ENCODE measurements at regions not wholly inside any gene's neighbourhood (a gene's known extent, or its start where the extent isn't known, plus 50 kb on each side); places are given as distances from the start of the nearest gene placed in this dataset.

DNA sequence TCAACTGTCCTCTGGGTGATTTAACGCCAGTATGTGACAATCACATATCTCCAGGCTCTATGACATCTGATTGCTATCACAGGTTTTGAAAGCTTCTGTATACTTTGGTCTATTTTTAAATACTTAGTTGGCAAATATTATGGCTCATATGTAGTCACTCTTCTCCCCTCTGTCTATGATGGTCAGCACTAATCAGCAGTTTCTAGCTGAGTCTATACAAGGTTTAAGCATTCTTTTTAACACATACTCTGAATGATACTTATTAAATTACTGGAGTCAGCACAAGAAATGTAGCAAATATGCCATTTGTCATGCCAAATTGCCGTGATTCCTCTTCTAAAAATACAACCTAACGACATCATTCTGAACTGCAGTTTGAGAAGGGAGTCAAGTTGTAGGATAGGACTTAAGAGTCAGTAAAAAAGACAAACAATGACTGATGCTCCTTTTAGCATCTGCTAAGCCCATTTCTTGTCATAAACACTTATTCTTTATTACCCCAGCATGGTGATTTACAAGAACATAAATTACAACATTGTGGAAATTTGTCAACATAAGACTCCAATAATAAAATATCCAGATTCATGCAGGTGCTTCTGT lies 947.8 kb downstream of the XPNPEP1 start:
- no peak for DNase-seq
- no peak for TF ChIP-seq EZH2 (IDR thresholded peaks at IDR 0.05; ENCODE audit: low read depth)
- TF ChIP-seq, protein P1, sequence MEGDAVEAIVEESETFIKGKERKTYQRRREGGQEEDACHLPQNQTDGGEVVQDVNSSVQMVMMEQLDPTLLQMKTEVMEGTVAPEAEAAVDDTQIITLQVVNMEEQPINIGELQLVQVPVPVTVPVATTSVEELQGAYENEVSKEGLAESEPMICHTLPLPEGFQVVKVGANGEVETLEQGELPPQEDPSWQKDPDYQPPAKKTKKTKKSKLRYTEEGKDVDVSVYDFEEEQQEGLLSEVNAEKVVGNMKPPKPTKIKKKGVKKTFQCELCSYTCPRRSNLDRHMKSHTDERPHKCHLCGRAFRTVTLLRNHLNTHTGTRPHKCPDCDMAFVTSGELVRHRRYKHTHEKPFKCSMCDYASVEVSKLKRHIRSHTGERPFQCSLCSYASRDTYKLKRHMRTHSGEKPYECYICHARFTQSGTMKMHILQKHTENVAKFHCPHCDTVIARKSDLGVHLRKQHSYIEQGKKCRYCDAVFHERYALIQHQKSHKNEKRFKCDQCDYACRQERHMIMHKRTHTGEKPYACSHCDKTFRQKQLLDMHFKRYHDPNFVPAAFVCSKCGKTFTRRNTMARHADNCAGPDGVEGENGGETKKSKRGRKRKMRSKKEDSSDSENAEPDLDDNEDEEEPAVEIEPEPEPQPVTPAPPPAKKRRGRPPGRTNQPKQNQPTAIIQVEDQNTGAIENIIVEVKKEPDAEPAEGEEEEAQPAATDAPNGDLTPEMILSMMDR (conservative IDR thresholded peaks at IDR 0.05): no peak
- Histone ChIP-seq H3K9me2 (ENCODE audit: insufficient read depth) (no peaks in the 10 kb centered on the region), H4K20me1 (ENCODE audit: insufficient read depth) (no peaks in the 10 kb centered on the region), H3K4me3 (no peak overlapping the region), H3K4me1 (replicated peaks; ENCODE audit: insufficient read depth) (no peaks in the 10 kb centered on the region), H2AFZ (no peak overlapping the region), H3K4me2 (no peak overlapping the region), H3K9me3 (ENCODE audit: insufficient read depth, low read depth) (no peaks in the 10 kb centered on the region), H3K36me3 (ENCODE audit: low read depth) (no peaks in the 10 kb centered on the region), H3K27me3 (ENCODE audit: insufficient read depth, low read depth) (no peaks in the 10 kb centered on the region), H3K27ac (no peak overlapping the region), H3F3A (ENCODE audit: insufficient read depth, low read depth) (no peaks in the 10 kb centered on the region), H3K79me2 (ENCODE audit: low read depth) (no peaks in the 10 kb centered on the region)
- BruUV-seq (replicated peaks): no TSS peak
- ChIA-PET POLR2A (ENCODE audit: unreplicated experiment) (no interaction called here), CTCF (no interaction called here)
- intact Hi-C loops (cut with micrococcal nuclease; ENCODE audit: unreplicated experiment): no loop called here

DNA sequence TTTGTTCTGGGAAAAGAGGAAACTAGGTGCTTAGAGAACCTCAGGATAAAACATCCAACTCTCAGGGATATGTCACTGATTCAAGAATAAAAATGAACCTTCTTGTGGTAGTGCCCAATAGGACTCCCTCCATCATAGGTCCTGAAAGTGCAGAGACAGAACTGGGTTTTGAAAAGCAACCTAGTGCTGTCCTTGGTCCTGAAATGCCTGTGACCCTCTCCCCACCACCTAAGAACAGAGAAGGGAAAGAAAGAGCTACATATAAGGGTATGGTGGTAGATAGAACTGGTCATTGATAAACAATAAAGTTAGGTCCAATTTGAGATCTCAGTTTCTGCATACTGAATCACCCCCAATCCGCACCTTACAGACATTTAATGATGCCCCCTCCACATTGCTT lies 953.3 kb downstream of the XPNPEP1 start:
- H3F3A ChIP-seq (ENCODE audit: insufficient read depth, low read depth): no peaks in the 10 kb centered on the region
- no peak overlapping the region for H3K4me3 ChIP-seq
- no peaks in the 10 kb centered on the region for H3K4me1 ChIP-seq (replicated peaks; ENCODE audit: insufficient read depth)
- POLR2A ChIA-PET (ENCODE audit: unreplicated experiment): no interaction called here
- H3K27ac ChIP-seq: no peak overlapping the region
- no peaks in the 10 kb centered on the region for H4K20me1 ChIP-seq (ENCODE audit: insufficient read depth)
- intact Hi-C loops (cut with micrococcal nuclease; ENCODE audit: unreplicated experiment): no loop called here
- TF ChIP-seq EZH2 (IDR thresholded peaks at IDR 0.05; ENCODE audit: low read depth): no peak
- TF ChIP-seq, protein P1 (conservative IDR thresholded peaks at IDR 0.05): no peak
- H3K27me3 ChIP-seq (ENCODE audit: insufficient read depth, low read depth): no peaks in the 10 kb centered on the region
- H3K36me3 ChIP-seq (ENCODE audit: low read depth): no peaks in the 10 kb centered on the region
- no peaks in the 10 kb centered on the region for H3K79me2 ChIP-seq (ENCODE audit: low read depth)
- CTCF ChIA-PET: no interaction called here
- no TSS peak for BruUV-seq (replicated peaks)
- no peak overlapping the region for H3K4me2 ChIP-seq
- H2AFZ ChIP-seq: no peak overlapping the region
- H3K9me3 ChIP-seq (ENCODE audit: insufficient read depth, low read depth): no peaks in the 10 kb centered on the region
- no peaks in the 10 kb centered on the region for H3K9me2 ChIP-seq (ENCODE audit: insufficient read depth)
- DNase-seq: no peak

DNA sequence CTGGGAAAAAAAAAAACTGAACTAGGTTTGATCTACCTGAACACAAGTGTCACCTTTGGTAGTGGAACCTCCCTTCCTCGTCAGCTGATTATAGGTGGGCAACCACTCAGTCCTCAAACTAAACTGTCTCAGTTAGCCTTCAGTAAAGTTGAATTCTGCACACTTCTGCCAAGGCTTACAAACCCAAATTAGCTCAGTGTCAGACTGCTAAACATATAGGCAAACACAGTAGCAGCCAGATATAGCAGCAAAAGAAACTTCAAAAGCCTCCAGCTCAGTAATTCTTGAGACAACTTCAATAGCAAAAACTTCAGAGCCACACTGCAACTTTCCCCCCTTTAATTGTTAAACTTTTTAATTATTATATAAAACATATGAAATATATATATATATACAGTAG lies 956.9 kb downstream of the XPNPEP1 start:
- H2AFZ ChIP-seq: no peak overlapping the region

More for the DNA sequence above, 956.9 kb downstream of the XPNPEP1 start:
- Histone ChIP-seq H3K9me2 (ENCODE audit: insufficient read depth) (no peaks in the 10 kb centered on the region), H3K27me3 (ENCODE audit: insufficient read depth, low read depth) (no peaks in the 10 kb centered on the region), H3F3A (ENCODE audit: insufficient read depth, low read depth) (no peaks in the 10 kb centered on the region), H3K4me2 (no peak overlapping the region), H3K79me2 (ENCODE audit: low read depth) (no peaks in the 10 kb centered on the region), H3K9me3 (ENCODE audit: insufficient read depth, low read depth) (no peaks in the 10 kb centered on the region), H3K4me3 (no peak overlapping the region), H3K4me1 (replicated peaks; ENCODE audit: insufficient read depth) (no peaks in the 10 kb centered on the region), H3K36me3 (ENCODE audit: low read depth) (no peaks in the 10 kb centered on the region), H3K27ac (no peak overlapping the region), H4K20me1 (ENCODE audit: insufficient read depth) (no peaks in the 10 kb centered on the region)
- DNase-seq: no peak
- no TSS peak for BruUV-seq (replicated peaks)
- ChIA-PET CTCF (no interaction called here), POLR2A (ENCODE audit: unreplicated experiment) (no interaction called here)
- intact Hi-C loops (cut with micrococcal nuclease; ENCODE audit: unreplicated experiment): no loop called here
- TF ChIP-seq, protein P1 (conservative IDR thresholded peaks at IDR 0.05): no peak
- no peak for TF ChIP-seq EZH2 (IDR thresholded peaks at IDR 0.05; ENCODE audit: low read depth)

Data from PC-9 (cell line).